NT2/D1 (cell line): ENCODE measurements at regions not wholly inside any gene's neighbourhood (a gene's known extent, or its start where the extent isn't known, plus 50 kb on each side); places are given as distances from the start of the nearest gene placed in this dataset.

Source experiments
- DNase-seq: peaks from one replicate; pipeline ENCODE4 v3.0.0-alpha.2; 2011; ENCODE audit warnings: low read depth, low spot score
- H3K27me3 ChIP-seq: 2 replicates; pipeline ENCODE4 v1.6.0; 2011; ENCODE audit warnings: mild to moderate bottlenecking; ENCODE audit not compliant: insufficient read length, insufficient read depth
- H3K36me3 ChIP-seq: 2 replicates; pipeline ENCODE4 v1.6.1; 2011; ENCODE audit warnings: mild to moderate bottlenecking, low read length, mixed read lengths; ENCODE audit not compliant: insufficient read depth, insufficient read length
- H3K4me1 ChIP-seq: 2 replicates; pipeline ENCODE4 v1.5.1; 2011; ENCODE audit not compliant: insufficient read depth, insufficient read length
- H3K4me3 ChIP-seq: 2 replicates; pipeline ENCODE4 v1.5.1; 2011; ENCODE audit warnings: low read depth; ENCODE audit not compliant: insufficient read length
- H3K9ac ChIP-seq: 2 replicates; pipeline ENCODE4 v1.6.0; 2011; ENCODE audit warnings: low read depth; ENCODE audit not compliant: insufficient read length
- H3K9me3 ChIP-seq: 2 replicates; pipeline ENCODE4 v1.5.1; 2011; ENCODE audit warnings: mild to moderate bottlenecking, low read length; ENCODE audit not compliant: insufficient read depth
- SUZ12 ChIP-seq: IDR thresholded peaks from 2 replicates; pipeline ENCODE4 v1.6.1; 2011; ENCODE audit not compliant: insufficient read length, insufficient read depth; ENCODE audit errors: extremely low read depth
- YY1 ChIP-seq: IDR thresholded peaks from 2 replicates; pipeline ENCODE4 v1.6.1; 2011; ENCODE audit not compliant: insufficient read length, insufficient read depth
- ZNF274 ChIP-seq: IDR thresholded peaks from 2 replicates; pipeline ENCODE4 v1.6.1; 2011; ENCODE audit warnings: mild to moderate bottlenecking, low read depth, low read length

DNA sequence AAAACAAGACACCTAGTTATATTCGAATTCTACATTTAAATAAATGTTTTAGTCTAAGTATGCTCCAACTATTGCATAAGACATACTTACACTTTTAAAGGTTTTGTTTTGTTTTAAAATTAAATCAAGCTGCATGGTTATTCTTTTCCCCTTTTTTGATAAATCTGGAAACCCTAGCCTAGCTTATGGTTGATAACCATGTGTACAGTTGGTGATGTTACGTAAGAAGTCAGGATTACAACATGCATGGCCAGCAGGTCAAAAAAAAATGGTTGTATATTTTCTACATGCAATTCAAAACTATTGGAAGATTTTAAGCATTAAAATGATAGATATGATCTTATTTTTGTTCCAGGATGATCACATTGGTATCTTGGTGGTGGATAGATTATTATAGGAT lies 1600.6 kb downstream of the PLA2G4A start:
- Histone ChIP-seq H3K27me3 (no peaks in the 10 kb centered on the region), H3K36me3 (no peaks in the 10 kb centered on the region), H3K4me1 (no peaks in the 10 kb centered on the region), H3K9ac (no peak overlapping the region), H3K9me3 (no peaks in the 10 kb centered on the region), H3K4me3 (no peak overlapping the region)
- DNase-seq = no peak
- TF ChIP-seq YY1 (no peak), ZNF274 (no peak), SUZ12 (no peak)

DNA sequence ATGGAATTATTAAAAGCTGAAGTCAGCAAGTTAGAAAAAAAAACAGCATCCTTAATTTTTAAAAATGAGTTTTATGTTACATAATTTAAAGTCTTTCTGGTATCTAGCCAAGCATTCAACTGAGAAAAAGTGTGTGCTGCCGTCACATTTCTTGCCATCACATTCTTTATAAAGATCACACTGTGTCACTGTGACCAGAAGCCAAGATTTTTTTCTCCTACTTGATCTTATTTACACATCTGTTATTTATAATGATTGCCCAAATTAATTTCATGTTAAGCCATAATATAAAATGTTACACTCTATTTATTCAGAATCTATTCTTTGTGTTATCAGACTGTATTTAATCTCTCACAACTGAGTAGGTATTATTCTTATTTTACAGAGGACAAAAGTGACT lies 1603.7 kb downstream of the PLA2G4A start:
- H3K4me1 ChIP-seq = no peaks in the 10 kb centered on the region
- TF ChIP-seq YY1 (no peak), SUZ12 (no peak), ZNF274 (no peak)
- H3K4me3 ChIP-seq = no peak overlapping the region
- no peak for DNase-seq
- H3K9ac ChIP-seq = no peak overlapping the region
- H3K36me3 ChIP-seq = no peaks in the 10 kb centered on the region
- H3K27me3 ChIP-seq = no peaks in the 10 kb centered on the region
- H3K9me3 ChIP-seq = no peaks in the 10 kb centered on the region

DNA sequence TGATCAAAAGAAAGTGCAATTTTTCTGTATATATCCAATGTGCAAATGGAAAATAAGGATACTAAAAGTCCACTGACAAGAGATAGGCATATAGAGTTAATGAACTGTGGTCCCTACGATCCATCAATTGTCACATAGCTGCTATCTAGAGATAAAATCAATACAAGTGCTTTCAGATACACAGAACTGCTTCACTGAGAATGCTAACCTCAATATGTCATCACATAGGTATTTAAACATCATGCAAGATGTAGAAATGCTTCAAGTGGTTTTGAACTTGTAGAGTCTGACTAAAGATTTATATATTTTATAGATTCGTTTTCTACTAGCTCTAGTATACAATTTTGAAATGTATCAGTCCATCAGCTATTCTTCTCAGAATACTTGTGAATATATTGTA lies 1604.7 kb downstream of the PLA2G4A start:
- H3K27me3 ChIP-seq = no peaks in the 10 kb centered on the region
- no peak overlapping the region for H3K4me3 ChIP-seq
- H3K9me3 ChIP-seq = no peaks in the 10 kb centered on the region
- no peaks in the 10 kb centered on the region for H3K36me3 ChIP-seq
- no peak for DNase-seq
- TF ChIP-seq ZNF274 (no peak), SUZ12 (no peak), YY1 (no peak)
- no peak overlapping the region for H3K9ac ChIP-seq
- no peaks in the 10 kb centered on the region for H3K4me1 ChIP-seq

DNA sequence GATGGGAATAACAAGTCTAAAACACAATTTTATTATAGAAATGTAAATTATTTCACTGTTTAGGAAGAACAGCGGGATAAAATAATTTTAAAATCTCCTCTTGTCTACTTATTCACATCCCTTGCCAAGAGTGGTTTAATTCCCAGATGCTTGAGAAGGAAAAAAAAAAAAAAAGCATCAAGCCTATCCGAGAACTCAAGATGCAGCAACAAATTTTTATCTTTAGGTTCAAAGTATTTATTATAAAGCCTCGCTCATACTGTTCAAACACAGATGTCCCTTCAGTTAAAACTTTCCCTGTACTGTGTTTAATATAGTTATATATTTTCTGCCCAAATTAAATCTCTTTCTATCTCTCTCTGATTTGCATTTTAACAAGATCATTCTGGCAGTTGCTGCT lies 1615.8 kb downstream of the PLA2G4A start:
- Histone ChIP-seq H3K27me3 (no peaks in the 10 kb centered on the region), H3K36me3 (no peaks in the 10 kb centered on the region), H3K9me3 (no peaks in the 10 kb centered on the region), H3K4me1 (no peaks in the 10 kb centered on the region), H3K9ac (no peak overlapping the region), H3K4me3 (no peak overlapping the region)
- no peak for DNase-seq
- TF ChIP-seq SUZ12 (no peak), YY1 (no peak), ZNF274 (no peak)

DNA sequence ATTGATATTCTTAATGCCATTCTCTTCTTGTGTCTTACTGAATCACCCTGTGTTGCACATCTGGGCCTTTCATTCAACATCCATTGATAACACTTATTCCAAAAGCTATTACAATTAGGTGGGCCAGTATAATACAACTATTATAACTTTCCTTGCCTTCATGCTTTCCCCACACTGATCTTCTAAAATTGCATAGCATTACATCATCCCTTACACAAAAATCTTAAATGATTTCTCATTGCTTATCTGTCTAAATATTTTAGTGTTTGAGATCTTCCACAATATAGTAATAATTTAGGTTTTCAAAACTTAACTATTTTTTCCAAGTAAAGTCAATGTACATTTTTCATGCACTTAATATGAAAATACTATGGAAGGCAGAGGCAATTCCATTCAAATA lies 1634.1 kb downstream of the PLA2G4A start:
- no peaks in the 10 kb centered on the region for H3K27me3 ChIP-seq
- no peak for TF ChIP-seq ZNF274
- TF ChIP-seq SUZ12 = no peak
- TF ChIP-seq YY1 = no peak
- H3K9ac ChIP-seq = no peak overlapping the region
- no peak overlapping the region for H3K4me3 ChIP-seq
- no peaks in the 10 kb centered on the region for H3K9me3 ChIP-seq
- no peak for DNase-seq
- no peaks in the 10 kb centered on the region for H3K4me1 ChIP-seq
- no peaks in the 10 kb centered on the region for H3K36me3 ChIP-seq

DNA sequence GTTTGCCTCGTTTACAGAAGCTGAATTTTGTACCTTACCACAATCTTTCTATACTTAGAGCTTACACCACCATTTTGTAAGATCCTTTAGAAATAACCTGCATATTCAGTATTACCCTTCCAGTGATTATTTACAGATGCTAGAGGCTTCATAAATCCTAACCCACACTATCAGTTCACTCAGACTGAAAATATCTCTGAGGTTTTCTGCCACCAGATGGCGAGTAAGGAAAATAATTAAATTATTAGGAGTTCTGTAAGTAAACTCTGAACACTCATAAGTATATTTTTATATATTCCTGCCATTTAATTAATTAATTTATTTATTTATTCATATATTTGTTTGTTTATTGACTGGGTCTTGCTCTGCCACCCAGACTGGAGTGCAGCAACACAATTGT lies 1635.2 kb downstream of the PLA2G4A start:
- H3K27me3 ChIP-seq = no peaks in the 10 kb centered on the region
- no peaks in the 10 kb centered on the region for H3K36me3 ChIP-seq
- H3K9me3 ChIP-seq = no peaks in the 10 kb centered on the region
- no peak for TF ChIP-seq YY1
- TF ChIP-seq ZNF274 = no peak
- no peak for TF ChIP-seq SUZ12
- no peak overlapping the region for H3K4me3 ChIP-seq
- no peak for DNase-seq
- no peaks in the 10 kb centered on the region for H3K4me1 ChIP-seq
- no peak overlapping the region for H3K9ac ChIP-seq

DNA sequence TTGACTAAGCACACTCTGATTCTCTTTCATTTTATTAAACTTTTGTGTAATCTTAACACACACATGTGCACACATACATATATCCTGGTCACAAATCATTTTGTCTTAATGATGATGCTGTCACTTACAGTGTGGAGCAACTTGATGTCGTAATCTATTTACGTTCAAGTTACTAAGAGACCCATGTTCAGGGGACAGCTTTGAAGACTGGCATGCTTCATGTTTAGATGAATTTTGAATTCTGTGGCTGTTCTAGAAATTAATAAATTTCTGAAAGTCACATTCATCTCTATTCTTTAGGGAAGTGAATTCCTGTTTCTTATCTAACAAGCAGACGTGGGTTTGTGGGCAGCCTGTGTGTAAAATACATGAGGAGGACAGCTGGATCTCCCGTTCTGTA lies 1637.8 kb downstream of the PLA2G4A start:
- no peaks in the 10 kb centered on the region for H3K27me3 ChIP-seq
- DNase-seq = no peak

DNA sequence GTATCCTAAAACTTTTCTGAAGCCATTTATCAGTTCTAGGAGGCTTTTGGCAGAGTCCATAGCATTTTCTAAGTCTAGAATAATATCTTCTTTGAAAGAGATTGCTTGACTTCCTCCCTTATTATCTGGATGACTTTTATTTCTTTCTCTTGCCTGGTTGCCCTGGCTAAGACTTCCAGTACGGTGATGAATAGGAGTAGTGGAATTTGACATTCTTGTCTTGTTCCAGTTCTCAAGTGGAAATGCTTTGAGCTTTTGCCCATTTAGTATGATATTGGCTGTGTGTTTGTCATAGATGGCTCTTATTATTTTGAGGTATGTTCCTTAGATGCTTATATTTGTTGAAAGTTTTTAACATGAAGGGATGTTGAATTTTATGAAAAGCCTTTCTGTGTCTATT lies 1647.9 kb downstream of the PLA2G4A start:
- Histone ChIP-seq H3K4me3 (no peak overlapping the region), H3K4me1 (no peaks in the 10 kb centered on the region), H3K36me3 (no peaks in the 10 kb centered on the region), H3K27me3 (no peaks in the 10 kb centered on the region), H3K9ac (no peak overlapping the region), H3K9me3 (no peaks in the 10 kb centered on the region)
- TF ChIP-seq ZNF274 = no peak
- TF ChIP-seq YY1 = no peak
- no peak for TF ChIP-seq SUZ12
- DNase-seq = no peak

More for the DNA sequence above, 1637.8 kb downstream of the PLA2G4A start:
- Histone ChIP-seq H3K9ac (no peak overlapping the region), H3K9me3 (no peaks in the 10 kb centered on the region), H3K36me3 (no peaks in the 10 kb centered on the region), H3K4me3 (no peak overlapping the region), H3K4me1 (no peaks in the 10 kb centered on the region)
- TF ChIP-seq YY1 = no peak
- TF ChIP-seq ZNF274 = no peak
- TF ChIP-seq SUZ12 = no peak
